Esophagus muscularis mucosa (tissue), 4 donors: ENCODE measurements at regions not wholly inside any gene's neighbourhood (a gene's known extent, or its start where the extent isn't known, plus 50 kb on each side); places are given as distances from the start of the nearest gene placed in this dataset.

Experiments
- EP300 ChIP-seq: sonication (generic); formaldehyde crosslinking; IDR thresholded peaks from one replicate; pipeline ENCODE4 v1.6.1; 2017; ENCODE audit warnings: antibody characterized with exemption
- POLR2A ChIP-seq: fragments of 450-650 bp; IDR thresholded peaks from one replicate; pipeline ENCODE4 v1.6.1; 2017; ENCODE audit warnings: antibody characterized with exemption, moderate library complexity, mild to moderate bottlenecking, low read depth
- POLR2AphosphoS5 ChIP-seq, 2 donors: sonication (generic); formaldehyde crosslinking; IDR thresholded peaks; one replicate each; pipeline ENCODE4 v1.6.1; 2017; ENCODE audit warnings: antibody characterized with exemption in 2 of 2
- TF ChIP-seq, protein P1 (sequence below), 3 experiments: fragments of 200-600 bp in 2 of 3; fragments of 450-650 bp in 1 of 3; sonication (generic) in 2 of 3; IDR thresholded peaks; one replicate each; pipeline ENCODE4 v1.5.1; 2017 to 2019; ENCODE audit warnings: antibody characterized with exemption in 3 of 3, mild to moderate bottlenecking in 2 of 3, moderate library complexity in 1 of 3

DNA sequence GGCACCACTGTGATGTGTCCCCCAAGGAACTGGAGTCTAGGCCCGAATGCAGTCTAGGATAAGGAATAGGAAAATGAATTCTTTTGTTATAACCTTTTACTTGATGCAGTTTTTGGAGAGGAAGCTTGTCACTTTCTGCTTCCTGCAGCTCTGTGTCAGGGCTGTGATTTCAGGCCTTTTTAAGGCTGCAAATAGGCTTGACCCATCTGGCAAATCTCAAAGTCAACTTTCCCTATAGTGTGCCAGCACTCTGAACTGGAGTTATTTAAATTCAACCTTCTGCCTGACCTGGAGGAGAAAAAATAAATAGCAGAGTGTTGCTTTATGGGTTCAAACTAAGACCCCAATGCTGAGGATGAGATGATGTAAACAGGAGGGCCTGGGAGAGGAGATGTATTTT is 51.8 kb upstream of the CEP83 start:
- TF ChIP-seq, protein P1, sequence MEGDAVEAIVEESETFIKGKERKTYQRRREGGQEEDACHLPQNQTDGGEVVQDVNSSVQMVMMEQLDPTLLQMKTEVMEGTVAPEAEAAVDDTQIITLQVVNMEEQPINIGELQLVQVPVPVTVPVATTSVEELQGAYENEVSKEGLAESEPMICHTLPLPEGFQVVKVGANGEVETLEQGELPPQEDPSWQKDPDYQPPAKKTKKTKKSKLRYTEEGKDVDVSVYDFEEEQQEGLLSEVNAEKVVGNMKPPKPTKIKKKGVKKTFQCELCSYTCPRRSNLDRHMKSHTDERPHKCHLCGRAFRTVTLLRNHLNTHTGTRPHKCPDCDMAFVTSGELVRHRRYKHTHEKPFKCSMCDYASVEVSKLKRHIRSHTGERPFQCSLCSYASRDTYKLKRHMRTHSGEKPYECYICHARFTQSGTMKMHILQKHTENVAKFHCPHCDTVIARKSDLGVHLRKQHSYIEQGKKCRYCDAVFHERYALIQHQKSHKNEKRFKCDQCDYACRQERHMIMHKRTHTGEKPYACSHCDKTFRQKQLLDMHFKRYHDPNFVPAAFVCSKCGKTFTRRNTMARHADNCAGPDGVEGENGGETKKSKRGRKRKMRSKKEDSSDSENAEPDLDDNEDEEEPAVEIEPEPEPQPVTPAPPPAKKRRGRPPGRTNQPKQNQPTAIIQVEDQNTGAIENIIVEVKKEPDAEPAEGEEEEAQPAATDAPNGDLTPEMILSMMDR (IDR thresholded peaks at IDR 0.05) = no peak
- TF ChIP-seq POLR2A (no peak), EP300 (no peak), POLR2AphosphoS5 (IDR thresholded peaks at IDR 0.05) (no peak)
